Transverse colon (tissue), 4 donors: ENCODE measurements at regions not wholly inside any gene's neighbourhood (a gene's known extent, or its start where the extent isn't known, plus 50 kb on each side); places are given as distances from the start of the nearest gene placed in this dataset.

Experiments used
- CTCF ChIP-seq, 5 experiments: fragments of 200-600 bp in 3 of 5; fragments of 450-650 bp in 2 of 5; sonication (generic) in 3 of 5; IDR thresholded peaks; 1 replicate in 2 of 5; 2 replicates in 3 of 5; pipeline ENCODE4 v1.5.1; 2016 to 2017; ENCODE audit warnings: antibody characterized with exemption in 5 of 5, inconsistent platforms in 3 of 5, mild to moderate bottlenecking in 2 of 5, moderate library complexity in 1 of 5
- EP300 ChIP-seq: sonication (generic); formaldehyde crosslinking; IDR thresholded peaks from one replicate; pipeline ENCODE4 v1.6.1; 2017; ENCODE audit warnings: antibody characterized with exemption, low read depth
- POLR2A ChIP-seq: fragments of 450-650 bp; IDR thresholded peaks from one replicate; pipeline ENCODE4 v1.6.1; 2016; ENCODE audit warnings: antibody characterized with exemption, mild to moderate bottlenecking, moderate library complexity
- POLR2AphosphoS5 ChIP-seq, 3 donors: sonication (generic); formaldehyde crosslinking; IDR thresholded peaks; one replicate each; pipeline ENCODE4 v1.6.1; 2016; ENCODE audit warnings: antibody characterized with exemption in 3 of 3

- TF ChIP-seq EP300 (no peak), CTCF (IDR thresholded peaks at IDR 0.05) (no peak), POLR2A (no peak), POLR2AphosphoS5 (IDR thresholded peaks at IDR 0.05) (no peak)
Observed at GRCh38 chr10:117894339-117894738, 152.4 kb downstream of the RAB11FIP2 start.
